ENCODE measurements at regions not wholly inside any gene's neighbourhood (a gene's known extent, or its start where the extent isn't known, plus 50 kb on each side); places are given as distances from the start of the nearest gene placed in this dataset.

- H3K4me1 ChIP-seq (ENCODE audit: control insufficient read depth, insufficient read depth, low read length): no peaks in the 10 kb centered on the region
- H3K4me3 ChIP-seq (ENCODE audit: low read length): no peak overlapping the region
- H3K9me3 ChIP-seq (ENCODE audit: control insufficient read depth, low read depth, low read length): no peaks in the 10 kb centered on the region
- WGBS (ENCODE audit: insufficient coverage, low lambda C conversion rate): 53% methylated on average over 3 of the region's 14 CpGs
- no peak overlapping the region for H3K27ac ChIP-seq (ENCODE audit: low read length)
- no peaks in the 10 kb centered on the region for H3K36me3 ChIP-seq (ENCODE audit: control insufficient read depth, insufficient read depth, low read length)
- DNase-seq: no peak
- no peaks in the 10 kb centered on the region for H3K27me3 ChIP-seq (ENCODE audit: control insufficient read depth, insufficient read depth, low read length)
Observed at GRCh38 chr2:401019-401679, 113.3 kb upstream of the ALKAL2 start.

- Histone ChIP-seq H3K9me3 (ENCODE audit: control insufficient read depth, low read depth, low read length) (no peaks in the 10 kb centered on the region), H3K4me1 (ENCODE audit: control insufficient read depth, insufficient read depth, low read length) (no peaks in the 10 kb centered on the region), H3K27me3 (ENCODE audit: control insufficient read depth, insufficient read depth, low read length) (no peaks in the 10 kb centered on the region), H3K36me3 (ENCODE audit: control insufficient read depth, insufficient read depth, low read length) (no peaks in the 10 kb centered on the region), H3K4me3 (ENCODE audit: low read length) (no peak overlapping the region), H3K27ac (ENCODE audit: low read length) (no peak overlapping the region)
- no peak for DNase-seq
- 98% methylated on average over 6 of the region's 9 CpGs for WGBS (ENCODE audit: insufficient coverage, low lambda C conversion rate)
Observed at GRCh38 chr2:397926-398325, 110.0 kb upstream of the ALKAL2 start.

GRCh38 chr2:397521-397920, 109.6 kb upstream of the ALKAL2 start:
- no peak overlapping the region for H3K4me3 ChIP-seq (ENCODE audit: low read length)
- no peak overlapping the region for H3K27ac ChIP-seq (ENCODE audit: low read length)
- H3K4me1 ChIP-seq (ENCODE audit: control insufficient read depth, insufficient read depth, low read length): no peaks in the 10 kb centered on the region
- H3K36me3 ChIP-seq (ENCODE audit: control insufficient read depth, insufficient read depth, low read length): no peaks in the 10 kb centered on the region
- no peaks in the 10 kb centered on the region for H3K9me3 ChIP-seq (ENCODE audit: control insufficient read depth, low read depth, low read length)
- 86% methylated on average over 2 of the region's 14 CpGs for WGBS (ENCODE audit: insufficient coverage, low lambda C conversion rate)
- no peaks in the 10 kb centered on the region for H3K27me3 ChIP-seq (ENCODE audit: control insufficient read depth, insufficient read depth, low read length)
- no peak for DNase-seq

GRCh38 chr2:396903-397302, 109.0 kb upstream of the ALKAL2 start:
- 90% methylated on average over 2 of the region's 11 CpGs for WGBS (ENCODE audit: insufficient coverage, low lambda C conversion rate)
- Histone ChIP-seq H3K4me3 (ENCODE audit: low read length) (no peak overlapping the region), H3K4me1 (ENCODE audit: control insufficient read depth, insufficient read depth, low read length) (no peaks in the 10 kb centered on the region), H3K27me3 (ENCODE audit: control insufficient read depth, insufficient read depth, low read length) (no peaks in the 10 kb centered on the region), H3K9me3 (ENCODE audit: control insufficient read depth, low read depth, low read length) (no peaks in the 10 kb centered on the region), H3K27ac (ENCODE audit: low read length) (no peak overlapping the region), H3K36me3 (ENCODE audit: control insufficient read depth, insufficient read depth, low read length) (no peaks in the 10 kb centered on the region)
- no peak for DNase-seq

- H3K4me3 ChIP-seq (ENCODE audit: low read length): no peak overlapping the region
- no peaks in the 10 kb centered on the region for H3K4me1 ChIP-seq (ENCODE audit: control insufficient read depth, insufficient read depth, low read length)
- no peaks in the 10 kb centered on the region for H3K27me3 ChIP-seq (ENCODE audit: control insufficient read depth, insufficient read depth, low read length)
- WGBS (ENCODE audit: insufficient coverage, low lambda C conversion rate): 80% methylated on average over 1 of the region's 12 CpGs
- H3K36me3 ChIP-seq (ENCODE audit: control insufficient read depth, insufficient read depth, low read length): no peaks in the 10 kb centered on the region
- H3K27ac ChIP-seq (ENCODE audit: low read length): no peak overlapping the region
- no peaks in the 10 kb centered on the region for H3K9me3 ChIP-seq (ENCODE audit: control insufficient read depth, low read depth, low read length)
- DNase-seq: no peak
Observed at GRCh38 chr2:395886-396285, 108.0 kb upstream of the ALKAL2 start.

- WGBS (ENCODE audit: insufficient coverage, low lambda C conversion rate): 85% methylated on average over 12 of the region's 37 CpGs
- no peaks in the 10 kb centered on the region for H3K4me1 ChIP-seq (ENCODE audit: control insufficient read depth, insufficient read depth, low read length)
- H3K9me3 ChIP-seq (ENCODE audit: control insufficient read depth, low read depth, low read length): no peaks in the 10 kb centered on the region
- no peak overlapping the region for H3K4me3 ChIP-seq (ENCODE audit: low read length)
- H3K36me3 ChIP-seq (ENCODE audit: control insufficient read depth, insufficient read depth, low read length): no peaks in the 10 kb centered on the region
- no peak for DNase-seq
- no peaks in the 10 kb centered on the region for H3K27me3 ChIP-seq (ENCODE audit: control insufficient read depth, insufficient read depth, low read length)
- no peak overlapping the region for H3K27ac ChIP-seq (ENCODE audit: low read length)
Observed at GRCh38 chr2:393711-394696, 106.1 kb upstream of the ALKAL2 start.

GRCh38 chr2:392926-393280, 105.0 kb upstream of the ALKAL2 start:
- no CpG with 5 or more reads among the region's 9 CpGs for WGBS (ENCODE audit: insufficient coverage, low lambda C conversion rate)
- DNase-seq: no peak
- Histone ChIP-seq H3K4me3 (ENCODE audit: low read length) (no peak overlapping the region), H3K36me3 (ENCODE audit: control insufficient read depth, insufficient read depth, low read length) (no peaks in the 10 kb centered on the region), H3K9me3 (ENCODE audit: control insufficient read depth, low read depth, low read length) (peaks cover 4% of the 10 kb centered on the region), H3K4me1 (ENCODE audit: control insufficient read depth, insufficient read depth, low read length) (no peaks in the 10 kb centered on the region), H3K27me3 (ENCODE audit: control insufficient read depth, insufficient read depth, low read length) (no peaks in the 10 kb centered on the region), H3K27ac (ENCODE audit: low read length) (no peak overlapping the region)

GRCh38 chr2:392181-392925, 104.5 kb upstream of the ALKAL2 start:
- no peak for DNase-seq
- no CpG with 5 or more reads among the region's 32 CpGs for WGBS (ENCODE audit: insufficient coverage, low lambda C conversion rate)
- Histone ChIP-seq H3K36me3 (ENCODE audit: control insufficient read depth, insufficient read depth, low read length) (no peaks in the 10 kb centered on the region), H3K4me3 (ENCODE audit: low read length) (no peak overlapping the region), H3K9me3 (ENCODE audit: control insufficient read depth, low read depth, low read length) (peaks cover 6% of the 10 kb centered on the region), H3K4me1 (ENCODE audit: control insufficient read depth, insufficient read depth, low read length) (no peaks in the 10 kb centered on the region), H3K27me3 (ENCODE audit: control insufficient read depth, insufficient read depth, low read length) (no peaks in the 10 kb centered on the region), H3K27ac (ENCODE audit: low read length) (no peak overlapping the region)

GRCh38 chr2:391696-392095, 103.8 kb upstream of the ALKAL2 start:
- H3K36me3 ChIP-seq (ENCODE audit: control insufficient read depth, insufficient read depth, low read length): no peaks in the 10 kb centered on the region
- no peak overlapping the region for H3K27ac ChIP-seq (ENCODE audit: low read length)
- H3K27me3 ChIP-seq (ENCODE audit: control insufficient read depth, insufficient read depth, low read length): no peaks in the 10 kb centered on the region
- DNase-seq: no peak
- no CpG with 5 or more reads among the region's 6 CpGs for WGBS (ENCODE audit: insufficient coverage, low lambda C conversion rate)
- H3K4me1 ChIP-seq (ENCODE audit: control insufficient read depth, insufficient read depth, low read length): no peaks in the 10 kb centered on the region
- H3K4me3 ChIP-seq (ENCODE audit: low read length): no peak overlapping the region
- H3K9me3 ChIP-seq (ENCODE audit: control insufficient read depth, low read depth, low read length): peaks cover 6% of the 10 kb centered on the region

GRCh38 chr2:390959-391358, 103.1 kb upstream of the ALKAL2 start:
- DNase-seq: no peak
- no peaks in the 10 kb centered on the region for H3K4me1 ChIP-seq (ENCODE audit: control insufficient read depth, insufficient read depth, low read length)
- no peak overlapping the region for H3K4me3 ChIP-seq (ENCODE audit: low read length)
- H3K9me3 ChIP-seq (ENCODE audit: control insufficient read depth, low read depth, low read length): peaks cover 6% of the 10 kb centered on the region
- no peaks in the 10 kb centered on the region for H3K27me3 ChIP-seq (ENCODE audit: control insufficient read depth, insufficient read depth, low read length)
- WGBS (ENCODE audit: insufficient coverage, low lambda C conversion rate): no CpG with 5 or more reads among the region's 14 CpGs
- H3K36me3 ChIP-seq (ENCODE audit: control insufficient read depth, insufficient read depth, low read length): no peaks in the 10 kb centered on the region
- no peak overlapping the region for H3K27ac ChIP-seq (ENCODE audit: low read length)
